Prostate gland (tissue), 2 donors: ENCODE measurements at regions not wholly inside any gene's neighbourhood (a gene's known extent, or its start where the extent isn't known, plus 50 kb on each side); places are given as distances from the start of the nearest gene placed in this dataset.

Experiments used
- POLR2A ChIP-seq: fragments of 450-650 bp; IDR thresholded peaks from one replicate; pipeline ENCODE4 v1.6.1; 2016; ENCODE audit warnings: antibody characterized with exemption, mild to moderate bottlenecking
- TF ChIP-seq, protein P1 (sequence below), 4 experiments: fragments of 200-600 bp in 2 of 4; fragments of 450-650 bp in 2 of 4; sonication (generic) in 2 of 4; IDR thresholded peaks; 1 replicate in 3 of 4; 2 replicates in 1 of 4; pipeline ENCODE4 v1.5.1; 2016 to 2019; ENCODE audit warnings: antibody characterized with exemption in 4 of 4, mild to moderate bottlenecking in 2 of 4, moderate library complexity in 2 of 4

DNA sequence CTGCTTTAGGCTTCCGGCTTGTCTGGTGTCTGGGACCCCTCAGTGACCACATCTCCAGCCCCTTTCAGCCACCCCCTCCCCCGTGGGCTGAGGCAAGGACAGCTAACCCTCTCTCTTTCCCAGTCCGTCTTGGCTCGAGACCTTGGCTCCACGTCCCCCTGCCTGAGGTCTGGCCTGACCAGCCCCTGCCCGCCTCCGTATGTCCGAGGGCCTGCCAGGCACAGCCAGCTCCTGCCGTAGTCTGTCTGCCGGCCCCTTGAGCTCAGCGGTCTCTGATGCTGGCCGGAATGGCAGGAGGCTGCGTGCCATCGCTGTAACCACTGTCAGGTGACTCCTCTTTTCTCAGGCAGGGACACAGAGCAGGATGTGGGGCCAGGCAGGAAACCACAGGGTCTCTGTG is 73.3 kb upstream of the LRPAP1 start:
- no peak for TF ChIP-seq POLR2A
- TF ChIP-seq, protein P1, sequence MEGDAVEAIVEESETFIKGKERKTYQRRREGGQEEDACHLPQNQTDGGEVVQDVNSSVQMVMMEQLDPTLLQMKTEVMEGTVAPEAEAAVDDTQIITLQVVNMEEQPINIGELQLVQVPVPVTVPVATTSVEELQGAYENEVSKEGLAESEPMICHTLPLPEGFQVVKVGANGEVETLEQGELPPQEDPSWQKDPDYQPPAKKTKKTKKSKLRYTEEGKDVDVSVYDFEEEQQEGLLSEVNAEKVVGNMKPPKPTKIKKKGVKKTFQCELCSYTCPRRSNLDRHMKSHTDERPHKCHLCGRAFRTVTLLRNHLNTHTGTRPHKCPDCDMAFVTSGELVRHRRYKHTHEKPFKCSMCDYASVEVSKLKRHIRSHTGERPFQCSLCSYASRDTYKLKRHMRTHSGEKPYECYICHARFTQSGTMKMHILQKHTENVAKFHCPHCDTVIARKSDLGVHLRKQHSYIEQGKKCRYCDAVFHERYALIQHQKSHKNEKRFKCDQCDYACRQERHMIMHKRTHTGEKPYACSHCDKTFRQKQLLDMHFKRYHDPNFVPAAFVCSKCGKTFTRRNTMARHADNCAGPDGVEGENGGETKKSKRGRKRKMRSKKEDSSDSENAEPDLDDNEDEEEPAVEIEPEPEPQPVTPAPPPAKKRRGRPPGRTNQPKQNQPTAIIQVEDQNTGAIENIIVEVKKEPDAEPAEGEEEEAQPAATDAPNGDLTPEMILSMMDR (IDR thresholded peaks at IDR 0.05) = no peak
